HG03159 (cell line): ENCODE measurements at regions not wholly inside any gene's neighbourhood (a gene's known extent, or its start where the extent isn't known, plus 50 kb on each side); places are given as distances from the start of the nearest gene placed in this dataset.

ENCODE experiments used
- ATAC-seq: cut with Tn5 transposase; IDR thresholded peaks from one replicate; pipeline ENCODE4 v1.9.1; 2021; ENCODE audit warnings: mild to moderate bottlenecking, moderate library complexity; ENCODE audit not compliant: unreplicated experiment

- ATAC-seq, result no peak
Measured at GRCh38 chr14:101333335-101334280, 227.7 kb upstream of the DIO3 start.

GRCh38 chr14:101334656-101335055 is 226.6 kb upstream of the DIO3 start:
- no peak for ATAC-seq

GRCh38 chr14:101335061-101335661 is 226.1 kb upstream of the DIO3 start:
- ATAC-seq, result no peak

- ATAC-seq, result no peak
Measured at GRCh38 chr14:101336183-101336582, 225.1 kb upstream of the DIO3 start.

DNA sequence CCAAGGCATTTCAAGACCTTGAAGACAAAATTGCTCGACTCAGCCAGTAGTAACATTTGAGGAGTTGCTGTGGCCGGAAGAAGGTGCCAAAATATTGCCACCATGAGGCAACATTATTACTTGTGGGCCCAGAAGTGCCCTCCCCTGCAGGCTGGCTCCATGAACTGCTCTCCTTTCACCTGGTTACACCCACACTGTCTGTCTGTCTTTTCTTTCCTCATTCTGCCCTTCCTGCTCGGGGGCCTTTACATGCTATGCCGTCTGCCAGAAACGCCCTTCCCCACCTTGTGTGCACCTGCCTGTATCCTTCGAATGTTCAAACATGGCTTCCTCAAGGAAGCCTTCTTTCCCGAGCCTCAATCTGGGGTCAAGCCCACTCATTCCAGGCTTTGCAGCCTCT is 224.2 kb upstream of the DIO3 start:
- no peak for ATAC-seq

DNA sequence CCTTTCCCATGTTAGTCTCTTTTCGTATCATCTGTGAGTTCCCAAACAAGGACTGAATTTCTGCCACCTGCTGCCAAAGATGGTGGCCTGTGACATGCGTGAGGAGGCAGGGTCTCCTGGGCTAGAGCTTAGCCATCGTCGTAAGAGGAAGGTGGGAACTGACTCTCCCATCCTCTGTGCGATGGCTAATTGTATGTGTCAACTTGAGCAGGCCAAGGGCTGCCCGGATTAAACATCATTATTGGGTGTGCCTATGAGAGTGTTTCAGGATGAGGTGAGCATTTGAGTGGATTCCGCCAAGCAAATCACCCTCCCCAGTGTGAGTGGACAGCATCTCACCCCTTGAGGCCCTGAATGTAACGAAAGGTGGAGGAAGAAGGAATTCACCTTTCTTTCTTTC is 220.7 kb upstream of the DIO3 start:
- no peak for ATAC-seq

- ATAC-seq, result no peak
Measured at GRCh38 chr14:101347893-101348777, 213.2 kb upstream of the DIO3 start.

DNA sequence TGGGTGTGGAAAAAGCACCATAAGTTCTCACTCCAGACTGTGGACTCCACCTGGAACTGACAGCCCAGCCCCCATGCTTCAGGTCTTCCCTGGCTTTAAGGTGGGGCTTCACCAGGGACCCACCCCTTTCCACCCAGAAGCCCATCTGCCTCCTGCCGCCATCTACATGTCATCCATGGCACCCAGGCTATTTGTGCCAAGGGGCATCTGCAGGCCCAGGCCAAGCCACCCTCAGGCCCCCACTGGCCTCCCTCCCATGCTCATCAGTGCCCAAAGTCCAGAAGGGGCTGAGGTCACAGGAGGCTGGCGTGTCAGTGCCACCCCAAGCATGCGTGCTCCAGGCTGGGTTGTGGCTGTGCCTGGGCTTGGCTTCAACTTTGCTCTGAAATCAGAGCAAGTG is 212.2 kb upstream of the DIO3 start:
- ATAC-seq, result no peak

DNA sequence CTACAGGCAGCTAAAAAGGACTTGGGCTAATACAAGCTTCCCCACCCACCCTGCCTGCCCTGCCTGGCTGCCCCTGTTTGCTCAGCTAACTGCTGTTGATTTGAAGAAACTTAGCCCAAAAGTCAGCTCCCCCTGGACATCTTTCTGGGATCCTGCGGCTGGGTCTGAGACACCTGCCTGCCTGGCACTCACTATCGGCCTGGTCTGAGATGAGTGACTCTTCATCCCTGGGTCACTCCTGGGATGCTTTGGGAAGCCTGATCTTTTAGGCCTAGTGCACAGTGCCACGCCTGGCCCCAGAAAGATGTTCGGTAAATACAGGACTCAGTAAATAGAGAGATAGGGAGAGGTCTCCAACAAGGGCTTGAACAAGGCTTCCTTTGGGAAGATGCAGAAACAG is 211.3 kb upstream of the DIO3 start:
- no peak for ATAC-seq

GRCh38 chr14:101350691-101351090 is 210.6 kb upstream of the DIO3 start:
- ATAC-seq, result no peak

GRCh38 chr14:101351146-101351545 is 210.1 kb upstream of the DIO3 start:
- ATAC-seq, result no peak

GRCh38 chr14:101351769-101352168 is 209.5 kb upstream of the DIO3 start:
- ATAC-seq, result no peak

GRCh38 chr14:101352567-101352966 is 208.7 kb upstream of the DIO3 start:
- no peak for ATAC-seq

DNA sequence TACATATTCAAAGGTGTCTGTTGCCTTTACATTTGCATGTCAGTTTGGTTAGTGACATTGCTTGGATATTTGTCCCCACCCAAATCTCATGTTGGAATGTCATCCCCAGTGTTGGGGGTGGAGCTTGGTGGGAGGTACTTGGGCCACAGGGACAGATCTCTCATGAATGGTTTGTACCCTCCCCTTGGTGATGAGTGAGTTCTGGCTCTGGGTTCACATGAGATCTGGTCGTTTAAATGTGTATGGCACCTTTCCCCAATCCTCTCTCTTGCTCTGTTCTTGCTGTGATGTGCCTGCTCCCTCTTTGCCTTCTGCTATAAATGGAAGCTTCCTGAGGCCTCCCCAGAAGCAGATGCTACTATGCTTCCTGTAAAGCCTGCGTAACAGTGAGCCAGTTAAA is 207.9 kb upstream of the DIO3 start:
- no peak for ATAC-seq

DNA sequence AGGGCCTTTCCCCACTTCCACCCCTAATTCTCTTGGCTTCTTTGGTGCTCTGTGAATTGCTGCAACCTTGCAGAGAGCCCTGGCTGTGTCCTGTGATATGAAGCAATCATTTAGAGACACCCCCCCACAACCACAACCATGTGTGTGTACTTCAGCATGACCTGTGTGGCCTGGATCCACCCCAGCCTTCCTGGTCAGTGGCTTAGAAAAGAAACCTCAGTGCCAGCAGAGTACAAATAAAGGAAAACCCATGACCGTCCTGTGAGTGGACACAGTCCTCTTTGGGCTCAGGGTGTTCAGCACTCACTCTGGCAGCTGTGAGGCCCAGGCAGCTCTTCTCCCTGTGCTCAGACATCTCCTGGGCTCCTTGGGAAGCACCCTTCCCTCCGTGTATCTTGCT is 206.6 kb upstream of the DIO3 start:
- no peak for ATAC-seq

DNA sequence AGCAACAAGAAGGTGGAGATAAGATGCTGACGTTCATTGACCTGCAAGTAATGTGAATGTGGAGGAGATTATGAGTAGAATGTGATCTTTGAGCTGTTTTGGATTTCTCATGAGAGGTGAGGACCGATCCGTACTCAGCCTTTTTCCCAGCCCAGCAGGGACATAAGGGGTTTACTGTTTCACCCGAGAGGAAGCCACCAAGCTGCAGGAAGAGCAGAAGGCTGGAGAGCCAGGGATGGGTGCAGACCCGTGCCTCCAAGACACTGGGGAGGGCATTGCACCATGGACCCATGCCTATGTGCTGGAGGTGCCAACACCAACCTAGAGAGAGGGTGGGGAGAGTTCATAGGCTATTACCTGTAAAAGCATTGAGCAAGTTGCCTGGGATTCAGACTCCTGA is 206.0 kb upstream of the DIO3 start:
- no peak for ATAC-seq

DNA sequence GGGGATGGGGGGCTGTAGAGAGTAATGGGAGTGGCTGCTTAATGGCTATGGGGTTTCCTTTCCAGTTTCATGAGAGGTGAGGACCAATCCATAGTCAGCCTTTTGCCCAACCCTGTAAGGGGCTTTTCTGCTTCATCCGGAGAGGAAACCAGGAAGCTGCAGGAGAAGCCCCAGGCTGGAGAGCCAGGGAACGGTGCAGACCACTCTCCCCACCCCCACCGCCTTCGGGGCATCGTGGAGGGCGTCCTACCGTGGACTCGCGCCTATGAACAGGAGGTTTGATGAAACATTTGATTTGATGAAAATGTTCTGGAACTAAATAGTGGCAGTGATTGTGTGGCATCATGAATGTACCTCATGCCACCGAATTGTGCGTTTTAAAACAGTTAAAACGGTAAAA is 204.3 kb upstream of the DIO3 start:
- ATAC-seq, result no peak

GRCh38 chr14:101357559-101358319 is 203.6 kb upstream of the DIO3 start:
- no peak for ATAC-seq

- ATAC-seq, result no peak
Measured at GRCh38 chr14:101358320-101359125, 202.8 kb upstream of the DIO3 start.
